HUES64 (cell line): ENCODE measurements at regions not wholly inside any gene's neighbourhood (a gene's known extent, or its start where the extent isn't known, plus 50 kb on each side); places are given as distances from the start of the nearest gene placed in this dataset.

Experiments used
- H3K27ac ChIP-seq: 2 replicates; pipeline ENCODE4 v1.7.0; 2013; ENCODE audit warnings: low read depth, low read length, inconsistent platforms
- H3K27me3 ChIP-seq: 2 replicates; pipeline ENCODE4 v1.6.1; 2013; ENCODE audit warnings: mild to moderate bottlenecking, low read length; ENCODE audit not compliant: insufficient read depth
- H3K36me3 ChIP-seq: 2 replicates; pipeline ENCODE4 v1.6.1; 2013; ENCODE audit warnings: mild to moderate bottlenecking, low read length; ENCODE audit not compliant: insufficient read depth
- H3K4me1 ChIP-seq: 2 replicates; pipeline ENCODE4 v1.6.1; 2013; ENCODE audit warnings: mild to moderate bottlenecking, low read length, moderate library complexity; ENCODE audit not compliant: insufficient read depth
- H3K4me3 ChIP-seq: 2 replicates; pipeline ENCODE4 v1.5.1; 2013; ENCODE audit warnings: mild to moderate bottlenecking, low read length, moderate library complexity
- H3K9ac ChIP-seq: 2 replicates; pipeline ENCODE4 v1.6.1; 2013; ENCODE audit warnings: mild to moderate bottlenecking, low read depth, low read length
- H3K9me3 ChIP-seq: 2 replicates; pipeline ENCODE4 v1.6.1; 2013; ENCODE audit warnings: low read depth, low read length; ENCODE audit not compliant: insufficient read depth
- WGBS: fragments of 150-250, 120-280 bp; methylation state at CpG from one replicate; pipeline ENCODE4 v1.1.7; 2013; ENCODE audit warnings: missing lambda C conversion rate; 5-methylcytosine and 5-hydroxymethylcytosine counted together

DNA sequence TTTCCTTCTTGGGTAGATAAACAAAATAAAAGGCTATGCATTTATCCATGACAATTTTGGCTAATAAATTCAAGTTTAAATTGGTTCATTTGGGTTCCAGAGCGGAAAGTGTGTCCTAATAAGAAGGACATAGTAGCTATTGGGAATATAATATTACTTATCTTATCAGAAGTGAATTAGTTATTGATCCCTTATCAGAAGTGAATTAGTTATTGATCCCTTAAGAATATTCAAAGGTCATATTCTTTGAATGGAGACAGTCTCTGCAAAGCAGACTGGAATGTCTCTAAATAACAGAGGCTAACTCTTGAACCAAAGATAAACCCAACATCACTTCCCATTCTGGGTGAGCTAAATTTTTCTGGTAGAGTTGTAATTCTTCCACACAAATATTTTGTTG is 290.7 kb upstream of the BCHE start:
- Histone ChIP-seq H3K9me3 (no peaks in the 10 kb centered on the region), H3K4me3 (no peak overlapping the region), H3K9ac (no peak overlapping the region), H3K27ac (no peak overlapping the region), H3K36me3 (no peaks in the 10 kb centered on the region), H3K4me1 (peaks cover 5% of the 10 kb centered on the region; the same call in 1 of the 2 replicates), H3K27me3 (no peaks in the 10 kb centered on the region)
- WGBS, result no CpG with 5 or more reads among the region's 1 CpG

DNA sequence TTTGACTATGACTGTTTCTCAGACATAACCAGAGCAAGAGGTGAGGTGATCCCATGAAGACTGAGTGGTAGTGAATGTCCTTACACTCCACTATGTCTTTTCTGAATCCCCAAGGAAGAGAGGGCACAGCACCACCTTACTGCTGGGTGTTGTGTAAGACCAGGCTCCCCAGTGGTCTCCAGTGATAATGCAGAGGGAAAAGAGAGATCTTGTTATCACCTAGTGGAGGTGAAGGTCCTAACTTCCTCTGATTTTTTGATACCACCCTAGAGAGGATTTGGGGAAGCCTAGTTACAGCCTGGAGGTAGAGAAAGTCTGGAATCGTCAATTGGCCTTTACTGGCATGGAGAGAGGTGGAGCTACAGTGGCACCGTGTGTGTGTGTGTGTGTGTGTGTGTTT is 288.0 kb upstream of the BCHE start:
- 91% methylated on average over 2 of the region's 2 CpGs for WGBS
- H3K36me3 ChIP-seq, result no peaks in the 10 kb centered on the region
- no peak overlapping the region for H3K27ac ChIP-seq
- no peak overlapping the region for H3K9ac ChIP-seq
- H3K27me3 ChIP-seq, result no peaks in the 10 kb centered on the region
- no peaks in the 10 kb centered on the region for H3K9me3 ChIP-seq
- H3K4me1 ChIP-seq, result peaks cover 5% of the 10 kb centered on the region; the same call in 1 of the 2 replicates
- H3K4me3 ChIP-seq, result no peak overlapping the region

DNA sequence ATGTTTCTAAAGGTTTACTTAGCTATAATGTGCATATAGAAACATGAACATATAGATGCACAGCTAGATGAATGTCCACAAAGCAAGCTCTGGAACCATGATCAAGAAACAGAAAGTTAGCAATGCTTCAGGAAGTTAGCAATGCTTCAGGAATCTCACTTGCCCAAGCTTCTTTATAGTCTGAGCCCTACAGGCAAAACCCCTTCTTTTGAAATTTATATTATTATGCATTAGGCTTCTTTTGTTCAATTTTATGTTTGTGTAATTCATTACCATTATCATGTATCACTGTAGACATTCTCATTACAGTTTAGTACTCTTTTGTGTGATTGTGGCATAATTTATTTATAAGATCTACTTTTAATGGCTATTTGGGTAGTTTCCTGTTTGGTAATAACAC is 286.4 kb upstream of the BCHE start:
- H3K27me3 ChIP-seq, result no peaks in the 10 kb centered on the region
- no peaks in the 10 kb centered on the region for H3K9me3 ChIP-seq
- H3K36me3 ChIP-seq, result no peaks in the 10 kb centered on the region
- H3K4me1 ChIP-seq, result peaks cover 5% of the 10 kb centered on the region; the same call in 1 of the 2 replicates
- no peak overlapping the region for H3K27ac ChIP-seq
- no peak overlapping the region for H3K4me3 ChIP-seq
- H3K9ac ChIP-seq, result no peak overlapping the region

DNA sequence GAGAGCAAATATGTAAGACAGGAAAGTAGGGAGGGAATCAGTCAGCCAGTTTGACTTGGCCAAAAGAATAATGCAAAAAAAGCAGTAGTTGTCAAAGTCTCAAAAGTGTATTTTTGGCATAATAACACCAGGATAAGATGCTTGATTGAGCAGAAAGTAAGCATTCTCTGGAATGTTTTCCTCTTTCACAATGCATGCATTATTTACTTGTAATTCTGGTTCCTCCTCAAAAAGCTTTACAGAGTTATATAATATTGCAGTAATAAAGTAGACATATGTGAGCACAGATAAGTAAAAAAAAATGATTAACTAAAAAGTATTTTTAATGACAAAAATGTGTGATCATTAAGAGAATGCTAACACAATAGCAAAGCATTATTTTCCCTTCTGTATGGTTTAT is 285.9 kb upstream of the BCHE start:
- no peaks in the 10 kb centered on the region for H3K27me3 ChIP-seq
- H3K36me3 ChIP-seq, result no peaks in the 10 kb centered on the region
- no peaks in the 10 kb centered on the region for H3K9me3 ChIP-seq
- no peak overlapping the region for H3K9ac ChIP-seq
- H3K27ac ChIP-seq, result no peak overlapping the region
- H3K4me1 ChIP-seq, result peaks cover 5% of the 10 kb centered on the region; the same call in 1 of the 2 replicates
- H3K4me3 ChIP-seq, result no peak overlapping the region

DNA sequence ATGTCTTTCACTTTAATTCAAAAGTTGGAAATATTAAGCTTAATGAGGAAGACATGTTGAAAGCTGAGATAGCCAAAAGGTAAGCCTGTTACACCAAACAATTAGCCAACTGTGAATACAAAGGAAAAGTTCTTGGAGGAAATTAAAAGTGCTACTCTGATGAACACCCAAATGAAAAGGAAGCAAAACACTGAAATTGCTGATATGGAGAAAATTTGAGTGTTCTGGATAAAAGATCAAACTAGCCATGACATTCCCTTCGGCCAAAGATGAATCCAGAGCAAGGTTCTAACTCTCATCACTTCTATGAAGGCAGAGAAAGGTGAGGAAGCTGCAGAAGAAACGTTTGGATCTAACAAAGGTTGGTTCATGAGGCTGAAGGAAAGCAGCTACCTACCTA is 280.8 kb upstream of the BCHE start:
- H3K4me3 ChIP-seq, result no peak overlapping the region
- no peak overlapping the region for H3K27ac ChIP-seq
- no peaks in the 10 kb centered on the region for H3K9me3 ChIP-seq
- H3K36me3 ChIP-seq, result no peaks in the 10 kb centered on the region
- no peaks in the 10 kb centered on the region for H3K4me1 ChIP-seq
- no peak overlapping the region for H3K9ac ChIP-seq
- 88% methylated on average over 2 of the region's 2 CpGs for WGBS
- no peaks in the 10 kb centered on the region for H3K27me3 ChIP-seq

DNA sequence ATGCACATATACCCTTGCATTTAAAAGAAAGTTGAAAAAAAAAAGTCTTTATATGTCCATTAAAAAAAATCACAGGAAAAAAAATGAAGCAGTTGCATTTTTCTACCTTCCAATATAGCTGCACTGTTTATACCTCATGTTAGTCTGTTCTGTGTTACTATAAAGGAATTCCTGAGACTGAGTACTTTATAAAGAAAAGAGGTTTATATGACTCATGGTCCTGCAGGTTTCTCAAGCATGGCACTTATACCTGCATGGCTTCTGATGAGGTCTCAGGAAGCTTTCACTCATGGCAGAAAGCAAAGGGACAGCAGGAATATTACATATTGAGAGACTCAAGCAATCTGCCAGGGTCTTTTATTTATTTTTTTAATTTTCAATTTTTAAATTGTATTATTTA is 277.2 kb upstream of the BCHE start:
- H3K27me3 ChIP-seq, result no peaks in the 10 kb centered on the region
- no peaks in the 10 kb centered on the region for H3K4me1 ChIP-seq
- H3K36me3 ChIP-seq, result no peaks in the 10 kb centered on the region
- H3K4me3 ChIP-seq, result no peak overlapping the region
- no peak overlapping the region for H3K27ac ChIP-seq
- no peak overlapping the region for H3K9ac ChIP-seq
- no peaks in the 10 kb centered on the region for H3K9me3 ChIP-seq

DNA sequence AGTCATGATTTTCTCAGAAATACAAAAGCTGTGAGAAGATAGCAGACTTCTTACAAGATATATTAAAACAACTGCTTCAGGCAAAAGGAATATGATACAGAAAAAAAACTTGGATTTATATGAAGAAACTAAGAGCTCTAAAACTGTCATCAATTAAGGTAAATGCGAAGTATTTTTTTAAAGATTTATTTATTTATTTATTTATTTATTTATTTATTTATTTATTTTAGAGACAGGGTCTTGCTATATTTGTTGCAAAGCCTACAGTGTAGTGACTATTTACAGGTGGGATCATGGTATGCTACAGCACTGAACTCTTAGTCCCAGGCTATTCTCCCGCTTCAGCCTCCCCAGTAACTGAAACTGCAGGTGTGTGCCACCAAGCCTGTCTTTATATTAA is 274.3 kb upstream of the BCHE start:
- Histone ChIP-seq H3K9ac (no peak overlapping the region), H3K27ac (no peak overlapping the region), H3K36me3 (no peaks in the 10 kb centered on the region), H3K4me3 (no peak overlapping the region), H3K4me1 (no peaks in the 10 kb centered on the region; the same call in 1 of the 2 replicates), H3K9me3 (no peaks in the 10 kb centered on the region), H3K27me3 (no peaks in the 10 kb centered on the region)
- no CpG with 5 or more reads among the region's 2 CpGs for WGBS

DNA sequence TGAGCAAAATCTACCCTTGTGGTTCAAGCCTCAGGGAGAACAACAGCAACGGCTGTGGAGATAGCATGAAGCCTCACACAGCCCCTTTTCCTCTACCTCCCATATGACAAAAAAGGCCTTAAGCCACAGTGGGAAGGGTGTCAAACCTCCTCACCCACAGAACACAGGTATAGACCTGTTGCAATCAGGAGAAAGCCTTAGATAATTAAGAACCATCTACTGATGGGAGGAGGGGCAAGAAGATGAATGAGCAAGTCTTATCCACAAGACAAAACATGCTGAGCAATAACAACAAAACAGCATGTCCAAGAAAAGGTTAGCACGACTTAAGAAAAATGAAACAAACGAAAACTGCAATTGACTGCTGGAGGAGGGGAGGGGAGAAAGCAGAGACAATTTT is 272.9 kb upstream of the BCHE start:
- Histone ChIP-seq H3K36me3 (no peaks in the 10 kb centered on the region), H3K27ac (no peak overlapping the region), H3K4me3 (no peak overlapping the region), H3K4me1 (no peaks in the 10 kb centered on the region; the same call in 1 of the 2 replicates), H3K9ac (no peak overlapping the region), H3K9me3 (no peaks in the 10 kb centered on the region), H3K27me3 (no peaks in the 10 kb centered on the region)
- 96% methylated on average over 3 of the region's 3 CpGs for WGBS

DNA sequence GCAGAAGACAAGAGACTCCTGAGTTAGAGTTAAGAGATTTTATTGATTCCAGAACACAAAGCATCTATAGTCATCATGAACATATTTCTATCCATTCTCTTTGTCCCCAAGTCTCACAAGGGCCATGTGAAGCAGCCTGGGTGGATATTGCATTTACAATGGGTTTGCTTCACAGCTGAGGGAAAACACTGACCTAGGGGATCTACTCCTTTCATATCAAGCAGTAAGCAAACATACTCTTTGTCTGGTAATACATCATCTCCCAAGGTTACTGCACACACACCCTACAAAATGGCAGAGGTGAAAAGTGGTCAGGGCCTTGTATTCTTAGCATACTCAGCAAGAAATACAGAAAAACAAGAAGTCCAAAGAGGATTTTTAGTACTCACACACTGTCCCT is 267.7 kb upstream of the BCHE start:
- Histone ChIP-seq H3K27ac (no peak overlapping the region), H3K27me3 (no peaks in the 10 kb centered on the region), H3K9ac (no peak overlapping the region), H3K36me3 (no peaks in the 10 kb centered on the region), H3K4me1 (no peaks in the 10 kb centered on the region; the same call in 1 of the 2 replicates), H3K4me3 (no peak overlapping the region), H3K9me3 (no peaks in the 10 kb centered on the region)

DNA sequence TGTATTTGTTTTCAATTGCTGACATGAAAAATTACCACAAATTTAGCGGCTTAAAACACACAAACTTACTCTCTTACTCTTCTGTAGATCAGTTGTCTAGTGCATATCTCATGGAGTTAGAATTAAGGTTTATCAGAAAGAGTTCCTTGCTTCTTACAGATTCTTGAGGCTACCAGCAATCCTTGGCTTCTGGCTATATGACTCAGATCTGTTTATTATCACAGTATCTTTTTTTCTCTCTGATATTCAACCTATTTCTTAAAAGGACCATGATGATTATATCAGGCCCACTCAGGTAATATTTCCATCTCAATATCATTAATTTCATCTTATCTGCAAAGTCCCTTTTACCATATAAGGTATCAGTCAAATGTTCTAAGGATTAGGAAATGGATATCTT is 263.5 kb upstream of the BCHE start:
- Histone ChIP-seq H3K4me1 (no peaks in the 10 kb centered on the region), H3K36me3 (no peaks in the 10 kb centered on the region), H3K4me3 (no peak overlapping the region), H3K9me3 (no peaks in the 10 kb centered on the region), H3K27me3 (no peaks in the 10 kb centered on the region), H3K9ac (no peak overlapping the region), H3K27ac (no peak overlapping the region)
- WGBS, result no CpG with 5 or more reads among the region's 1 CpG

DNA sequence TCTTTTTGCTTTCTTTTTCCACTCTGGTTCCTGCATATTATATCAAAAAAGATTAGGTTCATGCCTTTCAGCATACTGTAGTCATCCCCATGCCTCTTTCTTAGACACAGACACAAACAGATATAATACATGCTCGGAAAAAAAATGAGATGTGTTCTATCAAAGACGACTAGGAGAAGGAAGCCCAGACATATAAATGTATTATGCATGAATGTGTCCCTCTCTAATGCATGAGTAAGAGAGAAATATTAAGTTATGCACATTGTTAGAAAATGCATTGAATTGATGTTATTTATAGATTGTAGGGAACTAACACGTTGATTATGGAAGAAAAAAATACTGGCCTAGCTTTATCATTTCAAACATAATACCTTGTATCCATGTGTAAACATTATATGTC is 252.4 kb upstream of the BCHE start:
- no peaks in the 10 kb centered on the region for H3K36me3 ChIP-seq
- no peak overlapping the region for H3K27ac ChIP-seq
- no peak overlapping the region for H3K4me3 ChIP-seq
- H3K27me3 ChIP-seq, result no peaks in the 10 kb centered on the region
- no peaks in the 10 kb centered on the region for H3K9me3 ChIP-seq
- WGBS, result 91% methylated on average over 2 of the region's 3 CpGs
- H3K9ac ChIP-seq, result no peak overlapping the region
- no peaks in the 10 kb centered on the region for H3K4me1 ChIP-seq

DNA sequence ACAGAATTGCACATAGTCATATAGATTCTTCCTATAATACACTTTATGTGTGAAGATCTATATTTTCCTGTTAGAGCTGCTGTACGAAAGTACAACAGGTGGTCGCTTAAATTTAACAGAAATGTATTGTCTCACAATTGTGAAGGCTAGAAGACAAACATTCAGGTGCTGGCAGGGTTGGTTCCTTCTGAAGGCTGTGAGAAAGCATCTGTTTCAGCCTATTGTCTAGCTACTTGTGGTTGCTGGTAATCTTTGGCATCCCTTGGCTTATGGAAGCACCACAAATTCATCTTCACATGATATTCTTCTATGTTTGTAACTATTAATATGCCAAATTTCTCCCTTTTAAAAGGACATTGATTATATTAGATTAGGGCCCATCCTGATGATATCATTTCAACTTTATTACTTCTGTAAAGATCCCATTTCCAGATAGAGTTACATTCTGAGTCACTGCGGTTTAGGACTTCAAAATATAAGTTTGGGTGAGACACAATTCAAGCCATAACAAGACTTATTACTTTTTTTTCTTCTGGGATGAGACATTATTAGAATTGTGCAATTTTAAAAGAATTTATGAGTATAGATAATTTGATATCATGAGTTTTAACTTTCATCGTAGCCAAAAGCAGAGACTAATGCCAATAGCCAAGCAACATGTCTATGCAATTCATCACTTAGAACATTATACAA is 248.1 kb upstream of the BCHE start:
- Histone ChIP-seq H3K9ac (no peak overlapping the region), H3K4me1 (no peaks in the 10 kb centered on the region), H3K27ac (no peak overlapping the region), H3K9me3 (no peaks in the 10 kb centered on the region), H3K36me3 (no peaks in the 10 kb centered on the region), H3K4me3 (no peak overlapping the region), H3K27me3 (no peaks in the 10 kb centered on the region)
- 93% methylated on average over 2 of the region's 4 CpGs for WGBS
